Spleen (tissue), 11 donors: ENCODE measurements at regions not wholly inside any gene's neighbourhood (a gene's known extent, or its start where the extent isn't known, plus 50 kb on each side); places are given as distances from the start of the nearest gene placed in this dataset.

Experiments
- DNase-seq: peaks from one replicate; pipeline ENCODE4 v3.0.0-alpha.2; 2020
- H3K27ac ChIP-seq, 8 donors: fragments of 200-600 bp; sonication (generic) in 7 of 8; 1 replicate in 4 of 8; 2 replicates in 4 of 8; pipeline versions ENCODE4 v1.5.0 to v1.8.0; 2016 to 2021; ENCODE audit warnings: inconsistent platforms in 4 of 8, mild to moderate bottlenecking in 4 of 8, moderate library complexity in 1 of 8
- H3K27me3 ChIP-seq, 7 donors: fragments of 200-600 bp; sonication (generic) in 6 of 7; replicated peaks in 1 of 7; 1 replicate in 4 of 7; 2 replicates in 3 of 7; pipeline versions ENCODE4 v1.5.0 to v1.8.0; 2016 to 2021; ENCODE audit warnings: inconsistent platforms in 3 of 7, mild to moderate bottlenecking in 1 of 7
- H3K36me3 ChIP-seq, 6 donors: fragments of 200-600 bp; sonication (generic) in 5 of 6; 1 replicate in 4 of 6; 2 replicates in 2 of 6; pipeline versions ENCODE4 v1.5.0 to v1.8.0; 2016 to 2021; ENCODE audit warnings: inconsistent platforms in 2 of 6
- H3K4me1 ChIP-seq, 6 donors: fragments of 200-600 bp; sonication (generic) in 5 of 6; 1 replicate in 3 of 6; 2 replicates in 3 of 6; pipeline versions ENCODE4 v1.5.0 to v1.8.0; 2016 to 2021; ENCODE audit warnings: inconsistent platforms in 3 of 6
- H3K4me3 ChIP-seq, 8 donors: fragments of 200-600 bp; sonication (generic) in 7 of 8; 1 replicate in 4 of 8; 2 replicates in 4 of 8; pipeline versions ENCODE4 v1.5.0 to v1.8.0; 2016 to 2021; ENCODE audit warnings: inconsistent platforms in 4 of 8, mild to moderate bottlenecking in 4 of 8, moderate library complexity in 2 of 8
- H3K9me3 ChIP-seq, 8 donors: fragments of 200-600 bp; sonication (generic) in 7 of 8; 1 replicate in 4 of 8; 2 replicates in 4 of 8; pipeline versions ENCODE4 v1.5.0 to v1.8.0; 2016 to 2021; ENCODE audit warnings: inconsistent platforms in 4 of 8
- CTCF ChIP-seq, 11 experiments: fragments of 200-600 bp in 7 of 11; fragments of 450-650 bp in 4 of 11; sonication (generic) in 4 of 11; IDR thresholded peaks in 8 of 11; conservative IDR thresholded peaks in 3 of 11; 1 replicate in 7 of 11; 2 replicates in 4 of 11; pipeline versions ENCODE4 v1.4.0 to v1.8.0; 2016 to 2021; ENCODE audit warnings: antibody characterized with exemption in 11 of 11, inconsistent platforms in 4 of 11, mild to moderate bottlenecking in 1 of 11
- POLR2A ChIP-seq, 3 donors: fragments of 450-650 bp; IDR thresholded peaks; one replicate each; pipeline ENCODE4 v1.5.1; 2017; ENCODE audit warnings: antibody characterized with exemption in 3 of 3, mild to moderate bottlenecking in 1 of 3
- POLR2AphosphoS5 ChIP-seq, 3 donors: sonication (generic); formaldehyde crosslinking; IDR thresholded peaks; one replicate each; pipeline ENCODE4 v1.5.1; 2017; ENCODE audit warnings: antibody characterized with exemption in 3 of 3
- WGBS, 5 donors: extraction: QIAGEN DNeasy Blood & Tissue Kit in 3 of 5; methylation state at CpG; one replicate each; pipeline versions ENCODE4 v1.1.5 to v1.1.7; 2013 to 2018; 5-methylcytosine and 5-hydroxymethylcytosine counted together
- intact Hi-C: fragments of 100-400 bp; cut with DNase I; formaldehyde crosslinking; loops from one replicate; pipeline ENCODE4 v1.15.0; 2023; ENCODE audit warnings: low total_unique reads
- donor health status: healthy with polysubstance abuse.
- donor health status: DM: no; HTN: no; CAD: no; lungs with moderate emphysema.
- donor health status: DM: no; HTN: no; CAD: no.
- donor health status: Bipolar disorder and iron deficiency.
- donor health status: healthy.
- donor health status: DM: no; HTN: no; CAD: no.
- donor health status: DM: yes; HTN: yes; CAD: no.

- no peak overlapping the region for H3K4me3 ChIP-seq
- H3K27me3 ChIP-seq = no peaks in the 10 kb centered on the region
- peaks cover 0 to 18% (median 8%) of the 10 kb centered on the region in 8 donors for H3K9me3 ChIP-seq
- H3K4me1 ChIP-seq = peaks cover 0 to 5% (median 0%) of the 10 kb centered on the region in 6 donors
- no peak overlapping the region for H3K27ac ChIP-seq
- DNase-seq = no peak
- no peaks in the 10 kb centered on the region for H3K36me3 ChIP-seq
- WGBS, 5 donors = 77 to 90% (median 82%) methylated on average over 3 of the region's 3 CpGs
- intact Hi-C loops = no loop called here
- TF ChIP-seq POLR2AphosphoS5 (IDR thresholded peaks at IDR 0.05) (no peak), CTCF (IDR thresholded peaks at IDR 0.05 in 8 of 11, conservative IDR thresholded peaks at IDR 0.05 in 3 of 11) (no peak)
Observed at GRCh38 chr5:125301711-125302110, 555.3 kb upstream of the ZNF608 start.

- TF ChIP-seq CTCF (IDR thresholded peaks at IDR 0.05 in 8 of 11, conservative IDR thresholded peaks at IDR 0.05 in 3 of 11) = no peak
- no peak for TF ChIP-seq POLR2AphosphoS5 (IDR thresholded peaks at IDR 0.05)
- TF ChIP-seq POLR2A (IDR thresholded peaks at IDR 0.05) = no peak
- no peaks in the 10 kb centered on the region for H3K27me3 ChIP-seq
- H3K4me1 ChIP-seq = no peaks in the 10 kb centered on the region
- peaks cover 0 to 27% (median 15%) of the 10 kb centered on the region in 8 donors for H3K9me3 ChIP-seq
- H3K4me3 ChIP-seq = no peak overlapping the region
- H3K27ac ChIP-seq = no peak overlapping the region
- H3K36me3 ChIP-seq = no peaks in the 10 kb centered on the region
- WGBS, 5 donors = 83 to 94% (median 90%) methylated on average over 4 of the region's 4 CpGs
- intact Hi-C loops = no loop called here
- DNase-seq = no peak
Observed at GRCh38 chr5:125302577-125302976, 556.1 kb upstream of the ZNF608 start.

DNA sequence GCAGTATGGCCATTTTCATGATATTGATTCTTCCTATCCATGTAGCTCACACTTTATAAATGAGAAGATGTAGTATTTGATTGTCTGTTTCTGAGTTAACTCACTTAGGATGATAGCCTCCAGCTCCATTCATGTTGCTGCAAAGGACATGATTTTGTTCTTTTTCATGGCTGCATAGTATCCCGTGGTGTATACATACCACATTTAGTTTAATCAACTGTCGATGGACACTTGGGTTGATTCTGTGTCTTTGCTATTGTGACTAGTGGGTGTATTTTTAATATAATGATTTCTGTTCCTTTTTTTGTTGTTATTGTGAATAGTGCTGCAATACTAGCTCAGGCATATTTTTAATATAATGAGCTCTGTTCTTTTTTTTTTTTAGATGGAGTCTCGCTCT lies 560.3 kb upstream of the ZNF608 start:
- WGBS, 5 donors = 92 to 99% (median 94%) methylated on average over 3 of the region's 3 CpGs
- H3K4me3 ChIP-seq = no peak overlapping the region
- H3K27me3 ChIP-seq = no peaks in the 10 kb centered on the region
- no peak overlapping the region for H3K27ac ChIP-seq
- no peak for DNase-seq
- H3K36me3 ChIP-seq = no peaks in the 10 kb centered on the region
- H3K4me1 ChIP-seq = no peaks in the 10 kb centered on the region
- peaks cover 0 to 31% (median 19%) of the 10 kb centered on the region in 8 donors for H3K9me3 ChIP-seq
- intact Hi-C loops = no loop called here
- TF ChIP-seq CTCF (IDR thresholded peaks at IDR 0.05 in 8 of 11, conservative IDR thresholded peaks at IDR 0.05 in 3 of 11) (no peak), POLR2A (IDR thresholded peaks at IDR 0.05) (no peak)

DNA sequence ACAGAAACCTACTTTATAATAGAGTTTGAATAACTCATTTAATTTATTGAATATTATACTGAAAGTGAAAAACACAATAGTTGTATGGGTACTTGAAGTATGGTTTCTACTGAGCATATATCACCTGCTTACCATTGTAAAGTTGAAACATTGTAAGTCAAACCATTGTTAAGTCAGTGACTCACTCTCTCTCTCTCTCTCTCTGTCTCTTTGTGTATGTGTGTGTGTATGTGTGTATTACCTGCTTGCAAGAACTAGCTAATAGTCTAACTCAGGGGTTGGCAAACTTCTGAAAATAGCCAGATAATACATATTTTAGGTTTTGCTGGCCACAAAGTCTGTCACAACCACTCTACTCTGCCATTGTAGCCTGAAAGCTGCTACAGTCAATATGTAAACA lies 564.3 kb upstream of the ZNF608 start:
- intact Hi-C loops = no loop called here
- no peak for DNase-seq
- TF ChIP-seq POLR2A (IDR thresholded peaks at IDR 0.05) (no peak), POLR2AphosphoS5 (IDR thresholded peaks at IDR 0.05) (no peak), CTCF (IDR thresholded peaks at IDR 0.05 in 8 of 11, conservative IDR thresholded peaks at IDR 0.05 in 3 of 11) (no peak)
- no peak overlapping the region for H3K27ac ChIP-seq
- no peaks in the 10 kb centered on the region for H3K4me1 ChIP-seq
- no peaks in the 10 kb centered on the region for H3K27me3 ChIP-seq
- no peak overlapping the region for H3K4me3 ChIP-seq
- peaks cover 0 to 46% (median 29%) of the 10 kb centered on the region in 8 donors for H3K9me3 ChIP-seq
- no peaks in the 10 kb centered on the region for H3K36me3 ChIP-seq
